CD4-positive, alpha-beta T cell (primary cell): ENCODE measurements at regions not wholly inside any gene's neighbourhood (a gene's known extent, or its start where the extent isn't known, plus 50 kb on each side); places are given as distances from the start of the nearest gene placed in this dataset.

Experiments used
- ATAC-seq: fragments of 200-7000 bp; cut with Tn5 transposase; one replicate; pipeline ENCODE4 v1.10.0; 2022; ENCODE audit warnings: mild to moderate bottlenecking; ENCODE audit not compliant: poor library complexity
- CTCF ChIA-PET: fragments of 350-600 bp; sonication (Branson Sonifier 250); formaldehyde crosslinking; loops from one replicate; lab custom pipeline; 2021; ENCODE audit warnings: antibody characterized with exemption, inconsistent platforms; lab: Charles Lee
- POLR2A ChIA-PET: fragments of 350-600 bp; sonication (Branson Sonifier 250); formaldehyde crosslinking; loops from one replicate; lab custom pipeline; 2021; ENCODE audit warnings: antibody characterized with exemption, inconsistent platforms; lab: Charles Lee
- DNase-seq, 14 experiments: peaks; one replicate each; pipeline ENCODE4 v3.0.0-alpha.2; 2013 to 2020; ENCODE audit warnings: mixed read lengths in 2 of 14
- H3K27ac ChIP-seq, 2 donors: one replicate each; pipeline versions ENCODE4 v1.5.1 to v1.7.0; 2013; ENCODE audit warnings: low read length in 2 of 2, low read depth in 1 of 2, mild to moderate bottlenecking in 1 of 2
- H3K27me3 ChIP-seq, 2 experiments: 1 replicate in 1 of 2; 2 replicates in 1 of 2; pipeline versions ENCODE4 v1.6.1 to v1.7.0; 2013; ENCODE audit warnings: low read length in 2 of 2, control low read depth in 1 of 2, mild to moderate bottlenecking in 1 of 2, moderate library complexity in 1 of 2; ENCODE audit not compliant: insufficient read depth in 2 of 2, control insufficient read depth in 1 of 2
- H3K36me3 ChIP-seq: one replicate; pipeline ENCODE4 v1.6.1; 2013; ENCODE audit warnings: low read length, control low read depth; ENCODE audit not compliant: insufficient read depth
- H3K4me1 ChIP-seq: one replicate; pipeline ENCODE4 v1.6.1; 2013; ENCODE audit warnings: low read length, control low read depth; ENCODE audit not compliant: insufficient read depth
- H3K4me3 ChIP-seq: one replicate; pipeline ENCODE4 v1.5.1; 2013; ENCODE audit warnings: mild to moderate bottlenecking, low read length, moderate library complexity
- H3K9me3 ChIP-seq, 2 experiments: 1 replicate in 1 of 2; 2 replicates in 1 of 2; pipeline versions ENCODE4 v1.6.1 to v1.7.0; 2013; ENCODE audit warnings: low read length in 2 of 2, mild to moderate bottlenecking in 2 of 2, control low read depth in 1 of 2, moderate library complexity in 1 of 2; ENCODE audit not compliant: control insufficient read depth in 1 of 2, insufficient read depth in 1 of 2
- H3K27ac Mint-ChIP-seq: one replicate; pipeline ENCODE4 v1.8.0; 2020; ENCODE audit warnings: mixed read lengths
- H3K27me3 Mint-ChIP-seq: one replicate; pipeline ENCODE4 v1.8.0; 2021; ENCODE audit warnings: mixed read lengths
- H3K36me3 Mint-ChIP-seq: one replicate; pipeline ENCODE4 v1.8.0; 2021; ENCODE audit warnings: low read depth, mixed read lengths
- H3K4me1 Mint-ChIP-seq: one replicate; pipeline ENCODE4 v1.8.0; 2021; ENCODE audit warnings: low read depth, mixed read lengths
- H3K4me3 Mint-ChIP-seq: one replicate; pipeline ENCODE4 v1.8.0; 2020; ENCODE audit warnings: mild to moderate bottlenecking, mixed read lengths
- H3K9me3 Mint-ChIP-seq: one replicate; pipeline ENCODE4 v1.8.0; 2020; ENCODE audit warnings: mixed read lengths
- intact Hi-C, 2 experiments: fragments of 100-400 bp; cut with DNase I in 1 of 2; cut with micrococcal nuclease in 1 of 2; formaldehyde crosslinking; loops; one replicate each; pipeline versions ENCODE4 v1.15.1 to v1.9.0; 2023 to 2025; cut with DNase I, micrococcal nuclease
- TF ChIP-seq, protein P1 (sequence below): fragments of 200-600 bp; IDR thresholded peaks from one replicate; pipeline ENCODE4 v1.8.0; 2022; ENCODE audit warnings: antibody characterized with exemption, mild to moderate bottlenecking

GRCh38 chr12:93106910-93107309, 177.8 kb upstream of the EEA1 start:
- ATAC-seq: no peak
- Histone ChIP-seq H3K27me3 (no peaks in the 10 kb centered on the region), H3K4me1 (no peaks in the 10 kb centered on the region), H3K4me3 (no peak overlapping the region), H3K27ac (no peak overlapping the region), H3K36me3 (no peaks in the 10 kb centered on the region), H3K9me3 (no peaks in the 10 kb centered on the region)
- Mint-ChIP-seq H3K27ac (no peak overlapping the region), H3K4me3 (no peak overlapping the region), H3K4me1 (no peaks in the 10 kb centered on the region), H3K9me3 (no peaks in the 10 kb centered on the region), H3K27me3 (no peaks in the 10 kb centered on the region), H3K36me3 (no peaks in the 10 kb centered on the region)
- TF ChIP-seq, protein P1, sequence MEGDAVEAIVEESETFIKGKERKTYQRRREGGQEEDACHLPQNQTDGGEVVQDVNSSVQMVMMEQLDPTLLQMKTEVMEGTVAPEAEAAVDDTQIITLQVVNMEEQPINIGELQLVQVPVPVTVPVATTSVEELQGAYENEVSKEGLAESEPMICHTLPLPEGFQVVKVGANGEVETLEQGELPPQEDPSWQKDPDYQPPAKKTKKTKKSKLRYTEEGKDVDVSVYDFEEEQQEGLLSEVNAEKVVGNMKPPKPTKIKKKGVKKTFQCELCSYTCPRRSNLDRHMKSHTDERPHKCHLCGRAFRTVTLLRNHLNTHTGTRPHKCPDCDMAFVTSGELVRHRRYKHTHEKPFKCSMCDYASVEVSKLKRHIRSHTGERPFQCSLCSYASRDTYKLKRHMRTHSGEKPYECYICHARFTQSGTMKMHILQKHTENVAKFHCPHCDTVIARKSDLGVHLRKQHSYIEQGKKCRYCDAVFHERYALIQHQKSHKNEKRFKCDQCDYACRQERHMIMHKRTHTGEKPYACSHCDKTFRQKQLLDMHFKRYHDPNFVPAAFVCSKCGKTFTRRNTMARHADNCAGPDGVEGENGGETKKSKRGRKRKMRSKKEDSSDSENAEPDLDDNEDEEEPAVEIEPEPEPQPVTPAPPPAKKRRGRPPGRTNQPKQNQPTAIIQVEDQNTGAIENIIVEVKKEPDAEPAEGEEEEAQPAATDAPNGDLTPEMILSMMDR: no peak
- ChIA-PET CTCF (interaction anchor here (2.2 kb wide), 1 partner anchor 9 kb away, joined by 8 read pairs; no protein-coding TSS in a partner anchor), POLR2A (interaction anchor here (0.6 kb wide), 1 partner anchor 136 kb away, joined by 3 read pairs; no protein-coding TSS in a partner anchor)
- DNase-seq: no peak
- intact Hi-C loops: no loop called here

- ATAC-seq (no peak), DNase-seq (no peak)
- Histone ChIP-seq H3K4me3 (no peak overlapping the region), H3K9me3 (no peaks in the 10 kb centered on the region), H3K27ac (no peak overlapping the region), H3K4me1 (no peaks in the 10 kb centered on the region), H3K27me3 (no peaks in the 10 kb centered on the region), H3K36me3 (no peaks in the 10 kb centered on the region)
- H3K27ac Mint-ChIP-seq: no peak overlapping the region
- ChIA-PET POLR2A (interaction anchor here (0.6 kb wide), 1 partner anchor 136 kb away, joined by 3 read pairs; no protein-coding TSS in a partner anchor), CTCF (interaction anchor here (2.2 kb wide), 1 partner anchor 10 kb away, joined by 8 read pairs; no protein-coding TSS in a partner anchor)
- H3K9me3 Mint-ChIP-seq: peaks cover 2% of the 10 kb centered on the region
- H3K4me1 Mint-ChIP-seq: no peaks in the 10 kb centered on the region
- intact Hi-C loops: no loop called here
- no peaks in the 10 kb centered on the region for H3K36me3 Mint-ChIP-seq
- no peaks in the 10 kb centered on the region for H3K27me3 Mint-ChIP-seq
- TF ChIP-seq, protein P1: no peak
- no peak overlapping the region for H3K4me3 Mint-ChIP-seq
Measured at GRCh38 chr12:93107514-93108312, 178.6 kb upstream of the EEA1 start.

GRCh38 chr12:93108985-93109384, 179.9 kb upstream of the EEA1 start:
- no peak for DNase-seq
- Mint-ChIP-seq H3K27ac (no peak overlapping the region), H3K36me3 (no peaks in the 10 kb centered on the region), H3K27me3 (no peaks in the 10 kb centered on the region), H3K9me3 (peaks cover 3% of the 10 kb centered on the region), H3K4me3 (no peak overlapping the region), H3K4me1 (no peaks in the 10 kb centered on the region)
- H3K9me3 ChIP-seq: no peaks in the 10 kb centered on the region
- no peaks in the 10 kb centered on the region for H3K4me1 ChIP-seq
- POLR2A ChIA-PET: no interaction called here
- no peaks in the 10 kb centered on the region for H3K36me3 ChIP-seq
- TF ChIP-seq, protein P1: no peak
- H3K27ac ChIP-seq: no peak overlapping the region
- H3K27me3 ChIP-seq: no peaks in the 10 kb centered on the region
- CTCF ChIA-PET: no interaction called here
- no peak overlapping the region for H3K4me3 ChIP-seq
- no peak for ATAC-seq
- intact Hi-C loops: no loop called here
